Colonic mucosa (tissue), 4 donors: ENCODE measurements at regions not wholly inside any gene's neighbourhood (a gene's known extent, or its start where the extent isn't known, plus 50 kb on each side); places are given as distances from the start of the nearest gene placed in this dataset.

ENCODE experiments used
- DNase-seq: peaks from one replicate; pipeline ENCODE4 v3.0.0-alpha.2; 2020
- H3K27ac ChIP-seq: fragments of 200-600 bp; one replicate; pipeline ENCODE4 v1.8.0; 2021
- H3K27me3 ChIP-seq: fragments of 200-600 bp; one replicate; pipeline ENCODE4 v1.8.0; 2021
- H3K36me3 ChIP-seq: fragments of 200-600 bp; one replicate; pipeline ENCODE4 v1.8.0; 2021
- H3K4me1 ChIP-seq: fragments of 200-600 bp; one replicate; pipeline ENCODE4 v1.8.0; 2021; ENCODE audit warnings: mild to moderate bottlenecking
- H3K4me3 ChIP-seq: fragments of 200-600 bp; one replicate; pipeline ENCODE4 v1.8.0; 2021
- H3K9ac ChIP-seq, 2 donors: one replicate each; pipeline ENCODE4 v1.7.0; 2013; ENCODE audit warnings: control low read depth in 2 of 2, low read depth in 2 of 2, low read length in 2 of 2
- H3K9me3 ChIP-seq: fragments of 200-600 bp; one replicate; pipeline ENCODE4 v1.8.0; 2021
- CTCF ChIP-seq: fragments of 200-600 bp; IDR thresholded peaks from one replicate; pipeline ENCODE4 v1.8.0; 2022; ENCODE audit warnings: antibody characterized with exemption, mild to moderate bottlenecking
- intact Hi-C: fragments of 100-400 bp; cut with DNase I; formaldehyde crosslinking; loops from one replicate; pipeline ENCODE4 v1.14.1; 2022
- donor health status: healthy.
- donor health status: DM: no; HTN: no; CAD: no.
- donor health status: DM: no; HTN: no; CAD: no.

- H3K27me3 ChIP-seq: no peaks in the 10 kb centered on the region
- no peaks in the 10 kb centered on the region for H3K4me1 ChIP-seq
- no peaks in the 10 kb centered on the region for H3K9me3 ChIP-seq
- no peak overlapping the region for H3K4me3 ChIP-seq
- no peak for DNase-seq
- no peak overlapping the region for H3K27ac ChIP-seq
- intact Hi-C loops: no loop called here
- H3K9ac ChIP-seq: no peak overlapping the region
- H3K36me3 ChIP-seq: no peaks in the 10 kb centered on the region
- no peak for TF ChIP-seq CTCF
These were observed 147.9 kb downstream of the SST start for GRCh38 chr3:187522293-187522692.

- Histone ChIP-seq H3K27ac (no peak overlapping the region), H3K9me3 (no peaks in the 10 kb centered on the region), H3K27me3 (no peaks in the 10 kb centered on the region), H3K4me1 (no peaks in the 10 kb centered on the region), H3K4me3 (no peak overlapping the region), H3K36me3 (no peaks in the 10 kb centered on the region), H3K9ac (no peak overlapping the region)
- DNase-seq: no peak
- TF ChIP-seq CTCF: no peak
- intact Hi-C loops: no loop called here
These were observed 148.6 kb downstream of the SST start for GRCh38 chr3:187521546-187521945.

- Histone ChIP-seq H3K4me1 (no peaks in the 10 kb centered on the region), H3K9me3 (no peaks in the 10 kb centered on the region)
- intact Hi-C loops: no loop called here
These were observed 149.9 kb downstream of the SST start for GRCh38 chr3:187520027-187520945.

GRCh38 chr3:187519428-187519890 is 150.7 kb downstream of the SST start:
- Histone ChIP-seq H3K27me3 (no peaks in the 10 kb centered on the region), H3K4me1 (no peaks in the 10 kb centered on the region), H3K4me3 (no peak overlapping the region), H3K9ac (no peak overlapping the region), H3K36me3 (no peaks in the 10 kb centered on the region), H3K27ac (no peak overlapping the region), H3K9me3 (no peaks in the 10 kb centered on the region)
- intact Hi-C loops: no loop called here
- TF ChIP-seq CTCF: no peak
- no peak for DNase-seq

More at GRCh38 chr3:187520027-187520945, 149.9 kb downstream of the SST start:
- Histone ChIP-seq H3K36me3 (no peaks in the 10 kb centered on the region), H3K27ac (no peak overlapping the region), H3K9ac (no peak overlapping the region), H3K27me3 (no peaks in the 10 kb centered on the region), H3K4me3 (no peak overlapping the region)
- DNase-seq: no peak
- no peak for TF ChIP-seq CTCF

- no peaks in the 10 kb centered on the region for H3K27me3 ChIP-seq
- H3K4me3 ChIP-seq: no peak overlapping the region
- H3K27ac ChIP-seq: no peak overlapping the region
- H3K4me1 ChIP-seq: no peaks in the 10 kb centered on the region
- no peak for TF ChIP-seq CTCF
- H3K9ac ChIP-seq: no peak overlapping the region
- intact Hi-C loops: no loop called here
- H3K9me3 ChIP-seq: no peaks in the 10 kb centered on the region
- DNase-seq: no peak
- H3K36me3 ChIP-seq: no peaks in the 10 kb centered on the region
These were observed 150.4 kb downstream of the RTP4 start for GRCh38 chr3:187518616-187519015.
